Suprapubic skin (tissue), 4 donors: ENCODE measurements at regions not wholly inside any gene's neighbourhood (a gene's known extent, or its start where the extent isn't known, plus 50 kb on each side); places are given as distances from the start of the nearest gene placed in this dataset.
"Not testable (repeated sequence)": the region's sequence is repeated elsewhere in the genome, so short reads cannot be mapped to it uniquely, and the experiment has no call there.

Experiments
- DNase-seq, 2 donors: peaks; one replicate each; pipeline ENCODE4 v3.0.0-alpha.2; 2019; ENCODE audit warnings: low spot score in 2 of 2
- H3K27ac ChIP-seq: fragments of 200-600 bp; sonication (generic); one replicate; pipeline ENCODE4 v1.5.1; 2019
- H3K27me3 ChIP-seq: fragments of 200-600 bp; sonication (generic); one replicate; pipeline ENCODE4 v1.5.1; 2019
- H3K36me3 ChIP-seq: fragments of 200-600 bp; sonication (generic); one replicate; pipeline ENCODE4 v1.5.1; 2019
- H3K4me1 ChIP-seq: fragments of 200-600 bp; sonication (generic); one replicate; pipeline ENCODE4 v1.5.1; 2019
- H3K4me3 ChIP-seq: fragments of 200-600 bp; sonication (generic); one replicate; pipeline ENCODE4 v1.5.1; 2019; ENCODE audit warnings: mild to moderate bottlenecking
- H3K9me3 ChIP-seq: fragments of 200-600 bp; sonication (generic); one replicate; pipeline ENCODE4 v1.5.1; 2019
- EP300 ChIP-seq: sonication (generic); formaldehyde crosslinking; IDR thresholded peaks from one replicate; pipeline ENCODE4 v1.6.1; 2017; ENCODE audit warnings: antibody characterized with exemption
- POLR2A ChIP-seq, 2 donors: fragments of 450-650 bp; IDR thresholded peaks; one replicate each; pipeline ENCODE4 v1.6.1; 2017; ENCODE audit warnings: antibody characterized with exemption in 2 of 2, mild to moderate bottlenecking in 2 of 2, moderate library complexity in 2 of 2
- POLR2AphosphoS5 ChIP-seq, 3 donors: sonication (generic); formaldehyde crosslinking; IDR thresholded peaks; one replicate each; pipeline ENCODE4 v1.6.1; 2017; ENCODE audit warnings: antibody characterized with exemption in 3 of 3
- WGBS: methylation state at CpG from one replicate; pipeline ENCODE4 v1.1.5; 2018; 5-methylcytosine and 5-hydroxymethylcytosine counted together
- TF ChIP-seq, protein P1 (sequence below), 2 donors: fragments of 200-600 bp in 1 of 2; fragments of 450-650 bp in 1 of 2; sonication (generic) in 1 of 2; IDR thresholded peaks; one replicate each; pipeline ENCODE4 v1.5.1; 2016 to 2019; ENCODE audit warnings: antibody characterized with exemption in 2 of 2, mild to moderate bottlenecking in 1 of 2, moderate library complexity in 1 of 2

DNA sequence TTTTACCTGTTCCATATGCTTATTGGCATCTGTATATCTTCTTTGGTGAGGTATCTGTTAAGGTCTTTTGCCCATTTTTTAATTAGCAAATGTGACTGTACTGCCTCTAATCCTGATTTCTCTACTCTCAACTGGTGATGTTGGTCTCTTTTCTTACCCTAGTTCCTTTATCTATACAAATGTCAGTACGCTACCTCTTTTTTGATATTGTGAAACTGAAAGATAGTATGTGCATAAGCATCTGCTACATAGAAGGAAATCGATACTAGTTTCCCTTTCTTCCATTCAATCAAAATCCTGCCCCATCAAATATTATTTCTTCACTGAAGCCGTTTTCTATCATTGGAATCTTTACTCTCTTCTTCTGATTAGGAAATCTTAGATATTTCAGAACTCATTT lies 194.9 kb upstream of the SPOPL start:
- no peak for TF ChIP-seq EP300
- no peak for TF ChIP-seq POLR2AphosphoS5 (IDR thresholded peaks at IDR 0.05)
- TF ChIP-seq, protein P1, sequence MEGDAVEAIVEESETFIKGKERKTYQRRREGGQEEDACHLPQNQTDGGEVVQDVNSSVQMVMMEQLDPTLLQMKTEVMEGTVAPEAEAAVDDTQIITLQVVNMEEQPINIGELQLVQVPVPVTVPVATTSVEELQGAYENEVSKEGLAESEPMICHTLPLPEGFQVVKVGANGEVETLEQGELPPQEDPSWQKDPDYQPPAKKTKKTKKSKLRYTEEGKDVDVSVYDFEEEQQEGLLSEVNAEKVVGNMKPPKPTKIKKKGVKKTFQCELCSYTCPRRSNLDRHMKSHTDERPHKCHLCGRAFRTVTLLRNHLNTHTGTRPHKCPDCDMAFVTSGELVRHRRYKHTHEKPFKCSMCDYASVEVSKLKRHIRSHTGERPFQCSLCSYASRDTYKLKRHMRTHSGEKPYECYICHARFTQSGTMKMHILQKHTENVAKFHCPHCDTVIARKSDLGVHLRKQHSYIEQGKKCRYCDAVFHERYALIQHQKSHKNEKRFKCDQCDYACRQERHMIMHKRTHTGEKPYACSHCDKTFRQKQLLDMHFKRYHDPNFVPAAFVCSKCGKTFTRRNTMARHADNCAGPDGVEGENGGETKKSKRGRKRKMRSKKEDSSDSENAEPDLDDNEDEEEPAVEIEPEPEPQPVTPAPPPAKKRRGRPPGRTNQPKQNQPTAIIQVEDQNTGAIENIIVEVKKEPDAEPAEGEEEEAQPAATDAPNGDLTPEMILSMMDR (IDR thresholded peaks at IDR 0.05) = no peak
- TF ChIP-seq POLR2A (IDR thresholded peaks at IDR 0.05) = no peak
- no peak overlapping the region for H3K4me3 ChIP-seq
- H3K27ac ChIP-seq = no peak overlapping the region

GRCh38 chr2:138307099-138307498 lies 194.5 kb upstream of the SPOPL start:
- Histone ChIP-seq H3K4me1 (peaks cover 8% of the 10 kb centered on the region), H3K27ac (no peak overlapping the region), H3K27me3 (no peaks in the 10 kb centered on the region), H3K4me3 (no peak overlapping the region), H3K36me3 (no peaks in the 10 kb centered on the region), H3K9me3 (no peaks in the 10 kb centered on the region)
- WGBS = 74% methylated on average over 1 of the region's 1 CpG
- TF ChIP-seq POLR2A (IDR thresholded peaks at IDR 0.05) = no peak
- no peak for TF ChIP-seq POLR2AphosphoS5 (IDR thresholded peaks at IDR 0.05)
- no peak for TF ChIP-seq EP300
- TF ChIP-seq, protein P1 (IDR thresholded peaks at IDR 0.05) = no peak
- DNase-seq = no peak

More for the DNA sequence above, 194.9 kb upstream of the SPOPL start:
- 93% methylated on average over 3 of the region's 3 CpGs for WGBS
- Histone ChIP-seq H3K4me1 (peaks cover 8% of the 10 kb centered on the region), H3K36me3 (no peaks in the 10 kb centered on the region), H3K27me3 (no peaks in the 10 kb centered on the region), H3K9me3 (no peaks in the 10 kb centered on the region)
- DNase-seq = no peak

GRCh38 chr2:138309760-138310159 lies 191.8 kb upstream of the SPOPL start:
- Histone ChIP-seq H3K27ac (no peak overlapping the region), H3K9me3 (no peaks in the 10 kb centered on the region), H3K36me3 (no peaks in the 10 kb centered on the region), H3K27me3 (no peaks in the 10 kb centered on the region), H3K4me3 (no peak overlapping the region), H3K4me1 (no peaks in the 10 kb centered on the region)
- TF ChIP-seq, protein P1 (IDR thresholded peaks at IDR 0.05) = no peak
- TF ChIP-seq EP300 (no peak), POLR2AphosphoS5 (IDR thresholded peaks at IDR 0.05) (no peak), POLR2A (IDR thresholded peaks at IDR 0.05) (no peak)
- WGBS = 95% methylated on average over 2 of the region's 2 CpGs
- no peak for DNase-seq

- Histone ChIP-seq H3K27ac (no peak overlapping the region), H3K4me1 (no peaks in the 10 kb centered on the region), H3K9me3 (no peaks in the 10 kb centered on the region), H3K36me3 (no peaks in the 10 kb centered on the region), H3K4me3 (no peak overlapping the region), H3K27me3 (no peaks in the 10 kb centered on the region)
- no peak for DNase-seq
- WGBS = 91% methylated on average over 4 of the region's 4 CpGs
- TF ChIP-seq EP300 (no peak), POLR2A (IDR thresholded peaks at IDR 0.05) (no peak), POLR2AphosphoS5 (IDR thresholded peaks at IDR 0.05) (no peak)
- TF ChIP-seq, protein P1 (IDR thresholded peaks at IDR 0.05) = no peak
Measured at GRCh38 chr2:138312061-138312460, 189.5 kb upstream of the SPOPL start.

GRCh38 chr2:138315619-138316018 lies 186.0 kb upstream of the SPOPL start:
- H3K27me3 ChIP-seq, H3K36me3 ChIP-seq, H3K9me3 ChIP-seq, DNase-seq, H3K4me3 ChIP-seq, H3K4me1 ChIP-seq, H3K27ac ChIP-seq: not testable (repeated sequence)

DNA sequence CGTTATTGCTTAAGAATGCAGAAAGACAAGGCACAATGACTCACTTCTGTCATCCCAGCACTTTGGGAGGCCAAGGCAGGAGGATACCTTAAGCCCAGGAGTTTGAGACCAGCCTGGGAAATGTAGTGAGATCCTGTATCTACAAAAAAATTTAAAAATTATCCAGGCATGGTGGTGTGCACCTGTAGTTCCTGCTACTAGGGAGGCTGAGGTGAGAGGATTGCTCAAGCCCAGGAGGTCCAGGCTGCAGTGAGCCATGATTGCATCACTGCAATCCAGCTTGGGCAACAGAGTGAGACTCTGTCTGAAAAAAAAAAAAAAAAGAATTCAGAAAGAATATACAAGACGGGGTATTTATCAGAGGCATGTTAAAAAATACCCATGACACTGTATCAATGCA lies 182.0 kb upstream of the SPOPL start:
- H3K4me1 ChIP-seq = no peaks in the 10 kb centered on the region
- H3K9me3 ChIP-seq = no peaks in the 10 kb centered on the region
- no peaks in the 10 kb centered on the region for H3K27me3 ChIP-seq
- no peak overlapping the region for H3K27ac ChIP-seq
- H3K4me3 ChIP-seq = no peak overlapping the region
- no peak for DNase-seq
- 59% methylated on average over 2 of the region's 2 CpGs for WGBS
- TF ChIP-seq POLR2A (IDR thresholded peaks at IDR 0.05) (no peak), EP300 (no peak)
- TF ChIP-seq, protein P1 (IDR thresholded peaks at IDR 0.05) = no peak
- H3K36me3 ChIP-seq = no peaks in the 10 kb centered on the region
